Vagina (tissue), 2 donors: ENCODE measurements at regions not wholly inside any gene's neighbourhood (a gene's known extent, or its start where the extent isn't known, plus 50 kb on each side); places are given as distances from the start of the nearest gene placed in this dataset.

Source experiments
- POLR2A ChIP-seq, 2 donors: fragments of 450-650 bp; IDR thresholded peaks; one replicate each; pipeline ENCODE4 v1.6.1; 2017; ENCODE audit warnings: antibody characterized with exemption in 2 of 2, mild to moderate bottlenecking in 2 of 2, moderate library complexity in 2 of 2
- POLR2AphosphoS5 ChIP-seq, 2 donors: sonication (generic); formaldehyde crosslinking; IDR thresholded peaks; one replicate each; pipeline ENCODE4 v1.9.0; 2017; ENCODE audit warnings: antibody characterized with exemption in 2 of 2, mild to moderate bottlenecking in 2 of 2, low read depth in 1 of 2; ENCODE audit not compliant: insufficient read depth in 1 of 2

GRCh38 chr7:96521068-96521894, 188.4 kb downstream of the SEM1 start:
- TF ChIP-seq POLR2A (IDR thresholded peaks at IDR 0.05) (no peak), POLR2AphosphoS5 (IDR thresholded peaks at IDR 0.05; ENCODE audit: insufficient read depth in 1 of 2, low read depth in 1 of 2) (no peak)
